Sciatic nerve (tissue), 2 donors: ENCODE measurements at regions not wholly inside any gene's neighbourhood (a gene's known extent, or its start where the extent isn't known, plus 50 kb on each side); places are given as distances from the start of the nearest gene placed in this dataset.
"Not testable (repeated sequence)": the region's sequence is repeated elsewhere in the genome, so short reads cannot be mapped to it uniquely, and the experiment has no call there.

ENCODE experiments used
- ATAC-seq: fragments of 200-7000 bp; cut with Tn5 transposase; one replicate; pipeline ENCODE4 v1.9.1; 2020; ENCODE audit warnings: mild to moderate bottlenecking, moderate library complexity
- DNase-seq: peaks from one replicate; pipeline ENCODE4 v3.0.0-alpha.2; 2020; ENCODE audit warnings: low spot score
- intact Hi-C: fragments of 100-400 bp; cut with DNase I; formaldehyde crosslinking; loops from one replicate; pipeline ENCODE4 v1.14.2; 2022
- donor health status: DM: no; HTN: no; CAD: no.
- donor health status: DM: no; HTN: no; CAD: no.

DNA sequence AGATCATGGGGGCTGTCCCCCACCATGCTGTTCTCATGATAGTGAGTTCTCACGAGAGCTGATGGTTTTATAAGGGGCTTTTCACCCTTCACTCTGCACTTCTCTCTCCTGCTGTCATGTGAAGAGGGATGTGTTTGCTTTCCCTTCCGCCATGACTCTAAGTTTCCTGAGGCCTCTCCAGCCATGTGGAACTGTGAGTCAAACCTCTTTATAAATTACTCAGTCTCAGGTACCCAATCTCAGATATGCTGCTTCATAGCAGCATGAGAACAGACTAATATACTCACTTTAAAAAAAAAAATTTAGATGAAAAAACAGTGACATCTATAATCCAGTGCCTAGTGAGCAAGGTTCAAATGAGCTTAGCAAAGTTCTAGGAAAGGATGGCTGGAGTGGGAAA is 135.1 kb upstream of the RAB4A start:
- intact Hi-C loops, result no loop called here
- ATAC-seq, result no peak
- DNase-seq, result no peak

DNA sequence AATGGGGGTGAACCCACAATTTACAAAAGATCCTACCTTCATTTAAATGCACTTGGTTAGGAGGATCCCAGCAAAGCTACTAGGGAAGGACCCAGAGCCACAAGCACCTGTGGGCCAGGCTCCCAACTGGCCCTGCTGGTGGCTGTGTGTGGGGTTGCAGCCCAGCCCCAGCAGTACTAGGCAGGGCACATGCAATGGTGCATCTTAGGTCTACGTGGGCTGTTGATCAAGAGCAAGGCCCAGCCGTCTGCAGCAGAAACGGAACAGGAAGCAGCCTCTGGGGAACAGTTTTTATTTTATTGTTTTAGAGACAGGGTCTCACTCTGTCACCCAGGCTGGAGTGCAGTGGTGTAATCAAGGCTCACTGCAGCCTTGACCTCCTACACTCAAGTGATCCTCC is 134.1 kb upstream of the RAB4A start:
- DNase-seq (no peak), ATAC-seq (peak; percentile 39)
- intact Hi-C loops, result no loop called here

DNA sequence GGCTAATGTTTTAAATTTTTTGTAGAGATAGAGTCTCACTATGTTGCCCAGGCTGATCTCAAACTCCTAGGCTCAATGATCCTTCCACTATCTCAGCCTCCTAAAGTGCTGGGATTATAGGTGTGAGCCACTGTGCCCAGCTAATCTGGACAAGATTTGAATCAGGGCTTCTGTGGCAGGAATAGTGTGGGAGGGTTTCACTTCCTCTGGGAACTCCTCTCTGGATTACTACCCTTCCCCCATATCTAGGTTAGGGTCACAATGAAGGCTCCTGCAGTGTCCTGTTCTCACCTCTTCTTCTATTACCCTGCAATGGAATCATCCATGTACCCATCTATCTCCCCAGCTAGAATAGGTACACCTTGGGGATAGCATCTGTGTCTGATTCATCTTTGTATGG is 133.6 kb upstream of the RAB4A start:
- DNase-seq, result no peak
- intact Hi-C loops, result no loop called here
- peak; percentile 22 for ATAC-seq

DNA sequence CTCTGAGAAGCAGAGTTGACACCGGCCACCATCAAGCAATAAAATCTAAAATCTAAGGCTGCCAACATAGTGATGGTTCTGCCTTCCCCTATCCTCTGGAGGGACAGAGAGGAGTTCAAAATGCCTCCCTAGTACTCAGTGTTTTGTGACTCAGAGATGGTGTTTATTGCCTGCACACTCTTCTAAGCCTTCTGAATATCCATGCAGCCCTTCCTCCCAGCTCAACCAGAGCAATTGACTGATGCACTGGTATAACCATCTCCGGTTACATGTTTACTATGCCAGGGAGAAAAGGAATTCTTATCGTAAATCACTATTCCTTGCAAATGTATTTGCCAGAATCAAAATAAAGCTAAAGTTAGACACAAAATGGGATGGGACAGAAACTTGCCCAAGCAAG is 132.9 kb upstream of the RAB4A start:
- ATAC-seq (no peak), DNase-seq (no peak)
- intact Hi-C loops, result no loop called here

DNA sequence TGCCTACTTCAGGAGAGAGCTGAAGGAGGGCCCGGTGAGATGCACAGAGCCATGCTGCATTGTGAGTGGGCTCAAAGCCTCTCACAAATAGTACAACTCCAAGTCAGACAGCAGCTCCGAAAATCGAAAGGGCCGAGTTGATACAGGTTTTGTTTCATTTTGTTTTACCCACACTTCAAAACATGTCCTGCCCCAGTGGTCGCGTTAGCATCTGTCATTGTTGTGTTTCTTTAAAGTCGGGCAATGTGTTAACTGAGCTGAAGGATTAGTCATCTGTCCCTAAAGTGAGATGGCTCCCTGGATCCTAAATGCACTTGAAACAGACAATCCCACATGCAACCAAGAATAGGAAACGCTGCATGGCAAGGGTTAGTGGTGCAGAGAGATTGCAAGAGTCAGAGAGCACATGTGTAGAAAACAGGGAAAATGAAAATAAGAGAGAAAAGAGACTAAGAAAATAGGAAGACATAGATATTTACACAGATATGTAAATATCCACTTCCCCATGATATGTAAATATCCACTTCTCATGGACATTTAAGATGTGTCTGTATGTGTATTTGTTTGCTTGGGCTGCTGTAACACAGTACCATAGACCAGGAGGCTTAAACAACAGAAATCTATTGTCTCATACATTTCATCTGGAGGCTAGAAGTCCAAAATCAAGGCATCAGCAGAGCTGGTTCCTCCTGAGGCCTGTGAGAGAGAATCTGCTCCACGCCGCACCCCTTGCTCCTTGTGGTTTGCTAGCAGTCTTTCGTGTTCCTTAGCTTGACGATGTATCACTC is 131.4 kb upstream of the RAB4A start:
- DNase-seq (no peak), ATAC-seq (no peak)
- intact Hi-C loops, result no loop called here

DNA sequence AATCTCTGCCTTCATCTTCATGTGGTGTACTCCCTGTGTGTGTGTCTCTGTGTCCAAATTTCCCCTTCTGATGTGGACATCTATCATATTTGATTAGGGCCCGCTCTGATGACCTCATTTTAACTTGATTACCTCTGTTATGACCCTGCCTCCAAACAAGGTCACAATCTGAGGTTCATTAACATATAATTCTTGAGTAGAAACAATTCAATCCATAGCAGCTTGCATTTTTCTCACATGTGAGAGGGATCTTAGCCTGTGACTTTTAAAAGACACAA is 130.9 kb upstream of the RAB4A start:
- intact Hi-C loops, result no loop called here
- DNase-seq, result no peak
- ATAC-seq, result no peak

DNA sequence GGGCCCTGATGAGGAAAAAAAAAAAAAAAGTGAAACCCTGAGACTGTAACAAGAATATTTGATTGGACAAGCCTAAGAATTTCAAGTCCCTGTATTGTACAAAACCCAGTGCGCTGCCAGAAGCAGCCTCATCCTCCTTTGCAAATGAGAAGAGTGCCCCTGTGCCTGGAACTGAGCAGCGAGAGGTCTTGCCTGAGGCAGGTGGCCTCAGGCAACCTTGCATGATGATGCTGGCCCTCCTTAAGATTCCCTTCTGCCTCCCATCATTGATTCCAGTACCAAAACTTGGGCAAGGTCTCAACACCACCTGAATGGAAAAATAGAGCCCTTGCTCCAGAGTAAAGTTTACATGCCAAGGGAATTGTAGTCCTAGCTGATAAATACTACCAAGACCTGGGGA is 129.6 kb upstream of the RAB4A start:
- intact Hi-C loops, result no loop called here
- ATAC-seq, result no peak
- no peak for DNase-seq

DNA sequence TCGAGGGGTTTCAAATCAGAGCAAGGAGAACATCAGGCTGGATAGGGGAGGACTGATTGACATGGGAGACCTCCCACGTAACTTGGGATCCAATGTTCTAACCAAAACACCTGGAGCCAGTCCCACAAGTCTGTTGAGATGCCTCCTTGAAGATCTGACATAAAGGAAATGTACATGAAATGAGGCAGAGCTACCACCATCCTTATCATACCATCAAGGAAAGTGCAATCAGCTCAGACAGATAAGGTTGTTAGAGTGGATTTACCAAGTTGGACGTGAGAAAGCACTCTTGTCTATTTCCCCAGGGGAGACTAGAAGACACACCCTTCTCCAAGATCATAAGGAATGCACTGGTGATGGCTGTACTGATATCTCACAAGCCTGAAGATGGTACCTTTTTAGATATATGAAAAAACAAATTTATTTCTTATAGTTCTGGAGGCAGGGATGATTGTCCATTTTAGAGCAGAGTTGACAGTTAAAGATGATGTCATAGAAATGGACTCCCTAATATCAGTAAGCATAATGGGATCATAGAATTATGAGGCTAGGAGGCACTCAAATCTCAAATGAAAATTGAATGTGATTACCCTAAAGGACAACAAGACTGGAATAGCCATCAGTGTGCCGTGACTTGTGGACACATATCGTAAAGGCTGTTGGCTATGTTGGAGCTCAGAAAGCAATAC is 129.1 kb upstream of the RAB4A start:
- ATAC-seq (no peak), DNase-seq (no peak)
- intact Hi-C loops, result no loop called here

DNA sequence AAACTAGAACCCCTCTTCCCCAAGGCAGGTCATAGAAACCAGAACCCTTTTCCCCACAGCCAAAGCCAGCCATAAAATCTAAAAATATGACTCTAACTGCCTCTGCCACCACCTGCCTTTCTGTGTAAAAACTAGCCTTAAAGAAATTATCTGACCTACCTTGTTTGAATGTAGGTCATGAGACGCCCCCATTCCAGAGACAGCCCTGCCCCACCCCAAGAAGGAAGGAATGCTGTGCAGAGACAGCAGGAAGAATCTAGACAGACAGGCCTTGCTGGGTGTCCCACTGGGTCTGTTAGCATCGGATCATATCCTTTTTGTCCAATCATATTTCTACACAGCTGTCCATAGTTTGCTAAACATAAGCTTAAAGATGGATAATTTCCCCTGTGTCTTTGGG is 128.4 kb upstream of the RAB4A start:
- ATAC-seq (no peak), DNase-seq (no peak)
- intact Hi-C loops, result no loop called here

DNA sequence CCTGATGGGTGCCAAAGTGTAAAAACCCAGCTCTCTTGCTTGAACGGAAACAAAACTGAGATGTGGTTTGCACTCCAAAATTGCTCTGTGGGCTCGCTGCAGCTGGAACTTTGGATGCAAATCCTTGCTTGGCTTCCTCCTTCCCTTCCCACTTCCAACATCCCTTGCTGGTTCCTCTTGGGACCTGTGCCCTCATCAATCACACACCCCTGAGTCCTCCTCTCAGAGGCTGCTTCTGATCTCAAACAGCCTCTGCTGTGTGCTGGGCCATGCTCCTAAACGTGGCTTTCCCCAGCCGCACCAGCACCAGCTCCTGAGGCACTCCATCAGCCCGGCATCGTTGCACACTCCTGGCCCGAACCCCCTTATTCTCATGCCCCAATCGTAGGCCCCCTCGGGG is 124.3 kb upstream of the RAB4A start:
- ATAC-seq (peak; percentile 8), DNase-seq (no peak)
- intact Hi-C loops, result no loop called here

DNA sequence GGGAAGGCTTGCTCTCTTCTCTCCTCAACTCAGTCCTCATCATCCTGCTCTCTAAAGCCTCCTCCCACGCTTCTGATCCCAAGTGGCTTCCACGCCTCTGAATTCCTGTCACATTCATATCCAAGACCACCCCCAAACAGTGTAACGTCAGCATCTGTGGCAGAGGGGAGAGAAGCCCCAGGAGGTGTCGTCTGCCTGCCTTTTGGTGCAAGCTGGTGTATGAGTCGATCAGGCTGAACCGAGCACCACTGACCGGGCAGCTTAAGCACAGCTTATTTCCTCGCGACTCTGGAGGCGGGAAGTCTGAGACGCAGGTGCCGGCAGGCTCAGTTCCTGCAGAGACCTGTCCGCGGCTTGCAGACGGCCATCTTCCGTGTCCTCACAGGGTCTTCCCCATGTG is 123.8 kb upstream of the RAB4A start:
- intact Hi-C loops, result no loop called here
- ATAC-seq, result peak; percentile 22

DNA sequence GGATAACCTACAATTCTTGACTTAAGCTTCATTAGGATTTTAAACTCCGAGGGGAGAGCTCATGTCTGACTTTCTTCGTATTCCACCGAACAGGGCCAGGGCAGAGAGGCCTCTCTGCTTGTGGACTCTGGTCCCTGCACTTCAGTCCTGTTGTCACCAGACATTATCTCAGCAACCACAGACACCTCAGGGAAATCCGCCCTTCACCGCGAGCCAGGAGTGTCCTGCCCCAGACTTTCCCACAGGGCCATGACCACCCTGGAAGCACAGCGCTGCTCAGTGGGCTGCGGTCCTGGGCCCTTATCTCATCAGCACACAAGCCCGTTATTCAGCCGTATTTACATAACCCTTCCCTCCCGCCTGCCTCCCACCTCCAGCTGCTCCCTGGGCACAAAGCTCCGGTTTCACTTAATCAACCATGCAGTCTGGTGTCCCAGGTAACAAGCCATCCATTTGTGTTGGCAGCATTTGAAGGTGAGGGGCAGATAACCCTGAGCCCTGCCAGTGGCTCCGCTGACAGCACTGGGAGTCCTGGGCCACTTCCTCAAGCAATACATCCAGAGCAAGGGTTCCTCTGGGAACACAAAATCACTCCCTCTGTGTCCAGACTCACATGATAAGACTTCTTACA is 122.8 kb upstream of the RAB4A start:
- intact Hi-C loops, result no loop called here
- peak; percentile 85 for ATAC-seq
- no peak for DNase-seq

More for the DNA sequence above, 123.8 kb upstream of the RAB4A start:
- no peak for DNase-seq

DNA sequence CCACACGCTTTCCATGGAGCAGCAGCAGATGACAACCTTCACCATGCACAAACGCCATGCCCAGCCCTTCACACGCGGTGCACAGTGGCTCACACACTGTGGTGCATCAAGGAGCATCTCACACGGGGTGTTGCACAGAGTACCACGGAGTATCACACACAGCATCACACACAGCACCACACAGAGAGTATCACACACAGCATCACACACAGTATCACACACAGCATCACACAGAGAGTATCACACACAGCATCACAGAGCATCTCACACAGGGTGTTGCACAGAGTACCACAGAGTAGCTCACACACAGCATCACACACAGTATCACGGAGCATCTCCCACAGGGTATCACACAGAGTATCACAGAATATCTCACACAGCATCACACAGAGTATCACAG is 122.2 kb upstream of the RAB4A start:
- ATAC-seq (peak; percentile 14), DNase-seq (no peak)
- intact Hi-C loops, result no loop called here

DNA sequence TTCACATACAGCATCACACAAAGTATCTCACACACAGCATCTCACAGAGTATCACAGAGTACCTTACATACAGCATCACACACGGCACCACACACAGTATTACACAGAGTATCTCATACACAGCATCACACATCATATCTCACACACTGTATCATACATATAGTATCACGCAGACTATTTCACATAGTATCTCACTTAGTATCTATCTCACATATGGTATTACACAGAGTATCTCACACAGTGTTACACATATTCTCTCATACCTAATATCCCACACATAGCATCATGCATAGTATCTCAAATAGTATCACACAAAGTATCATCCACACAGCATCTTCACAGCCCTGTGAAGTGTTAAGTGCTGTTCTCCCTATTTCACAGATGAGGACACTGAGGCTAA is 121.5 kb upstream of the RAB4A start:
- DNase-seq, result no peak
- intact Hi-C loops, result no loop called here
- ATAC-seq, result no peak

DNA sequence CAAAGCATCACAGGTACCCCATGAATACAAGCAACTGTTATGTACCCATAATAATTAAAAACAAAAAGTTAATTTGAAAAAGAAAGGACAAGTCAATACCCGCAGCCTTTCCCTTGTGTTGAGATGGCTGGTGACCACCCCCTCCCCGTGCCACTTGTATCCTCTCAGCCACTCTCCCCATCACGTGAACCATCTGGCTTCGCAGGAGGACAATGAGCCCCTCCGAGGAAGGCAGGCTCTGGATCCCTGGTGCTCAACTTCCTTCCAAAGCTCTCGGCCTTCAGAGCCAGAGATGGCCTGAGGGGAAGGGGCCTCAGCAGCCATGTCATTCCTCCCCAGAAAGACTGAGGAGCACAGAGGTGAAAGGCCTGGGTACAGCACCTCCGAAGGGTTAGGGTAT is 120.4 kb upstream of the RAB4A start:
- DNase-seq (no peak), ATAC-seq (no peak)
- intact Hi-C loops, result no loop called here

DNA sequence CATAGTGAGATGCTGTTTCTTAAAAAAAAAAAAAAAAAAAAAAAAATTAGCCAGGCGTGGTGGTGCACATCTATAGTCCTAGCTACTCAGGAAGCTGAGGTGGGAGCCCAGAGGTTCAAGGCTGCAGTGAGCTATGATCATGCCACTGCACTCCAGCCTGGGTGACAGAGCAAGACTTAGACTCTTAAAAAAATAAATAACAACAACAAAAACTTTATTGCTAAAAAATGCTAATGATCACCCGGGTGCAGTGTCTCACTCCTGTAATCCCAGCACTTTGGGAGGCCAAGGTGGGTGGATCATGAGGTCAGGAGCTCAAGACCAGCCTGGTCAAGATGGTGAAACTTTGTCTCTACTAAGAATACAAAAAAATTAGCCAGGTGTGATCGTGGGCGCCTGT is 119.5 kb upstream of the RAB4A start:
- intact Hi-C loops, DNase-seq, ATAC-seq: not testable (repeated sequence)

DNA sequence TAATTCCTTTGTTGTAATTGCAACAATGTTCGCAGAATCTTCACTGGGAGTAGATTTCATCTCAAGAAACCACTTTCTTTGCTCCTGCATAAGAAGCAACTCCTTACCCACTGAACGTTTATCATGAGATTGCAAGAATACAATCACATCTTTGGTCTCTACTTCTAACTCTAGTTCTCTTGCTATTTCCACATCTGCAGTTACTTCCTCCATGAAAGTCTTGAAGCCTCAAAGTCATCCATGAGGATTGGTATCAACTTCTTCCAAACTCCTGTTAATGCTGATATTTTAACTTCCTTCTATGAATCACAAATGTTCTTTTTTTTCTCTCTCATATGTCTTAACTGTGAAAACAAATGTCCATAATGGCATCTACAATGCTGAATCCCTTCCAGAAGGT is 118.6 kb upstream of the RAB4A start:
- DNase-seq, result no peak
- ATAC-seq, result no peak
- intact Hi-C loops, result no loop called here

DNA sequence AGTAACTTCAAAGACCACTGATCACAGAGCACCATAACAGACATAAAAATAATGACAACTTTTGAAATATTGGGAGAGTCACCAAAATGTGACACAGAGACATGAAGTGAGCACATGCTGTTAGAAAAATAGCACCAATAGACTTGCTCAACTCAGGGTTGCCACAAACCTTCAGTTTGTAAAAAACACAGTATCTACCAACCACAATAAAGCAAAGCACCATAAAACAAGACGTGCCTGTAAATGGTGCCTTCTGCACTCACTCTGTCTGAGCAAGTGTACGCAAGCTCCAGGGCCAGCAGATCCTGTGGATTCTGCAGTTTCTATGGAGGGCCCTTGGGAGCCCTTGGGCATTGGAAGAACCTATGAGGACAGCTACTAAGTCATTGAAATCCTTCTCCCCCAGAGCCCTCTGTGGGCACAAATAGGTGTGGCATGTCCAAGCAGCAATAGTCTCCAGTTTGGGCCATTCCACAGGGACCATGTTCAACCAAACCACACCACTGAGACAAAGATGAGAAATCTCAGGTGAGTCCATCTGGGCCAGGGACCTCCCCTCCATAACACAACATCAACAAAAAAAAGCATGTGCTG is 116.9 kb upstream of the RAB4A start:
- DNase-seq (no peak), ATAC-seq (no peak)
- intact Hi-C loops, result no loop called here

DNA sequence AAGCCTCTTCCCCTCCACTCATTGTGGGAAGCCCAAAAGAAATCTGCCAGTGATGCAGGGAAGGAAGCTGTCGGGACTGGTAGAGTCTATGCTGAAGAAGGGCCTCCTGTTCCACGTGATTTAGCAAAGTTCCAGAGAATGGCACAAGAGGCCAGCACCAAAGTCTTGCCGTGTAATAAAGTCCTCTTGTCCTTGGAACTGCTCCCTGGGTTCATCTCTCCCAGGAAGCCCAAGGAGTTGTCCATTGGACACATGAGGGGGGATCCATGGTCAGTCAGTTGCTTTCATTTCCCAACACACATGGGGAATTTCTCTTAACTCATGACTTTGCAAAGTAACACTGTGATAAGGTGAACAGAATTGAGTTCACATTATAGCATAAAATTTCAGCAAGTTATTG is 116.1 kb upstream of the RAB4A start:
- ATAC-seq, result peak; percentile 7
- intact Hi-C loops, result no loop called here
- DNase-seq, result no peak

DNA sequence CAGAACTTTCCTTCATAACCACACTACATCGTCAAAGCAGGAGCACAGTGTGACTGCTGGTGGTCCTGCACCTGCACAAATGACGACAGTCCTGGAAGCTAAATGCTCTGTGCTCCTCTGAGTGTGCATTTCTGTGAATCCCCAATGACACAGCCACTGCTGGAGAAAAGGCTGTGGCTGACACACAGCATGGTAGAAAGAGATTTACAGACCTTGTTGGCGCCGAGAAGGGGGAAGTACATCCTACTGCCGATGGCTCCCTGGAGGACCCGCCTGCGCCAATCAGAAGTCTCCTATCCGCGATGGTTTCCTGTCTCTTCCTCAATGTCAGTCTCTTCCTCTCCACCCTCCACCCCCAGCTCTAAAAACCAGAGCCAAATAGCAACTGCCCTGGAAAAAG is 115.4 kb upstream of the RAB4A start:
- DNase-seq (peak; percentile 73), ATAC-seq (peak; percentile 89)
- intact Hi-C loops, result no loop called here
